Mesodermal cell (in vitro differentiated cells): ENCODE measurements at regions not wholly inside any gene's neighbourhood (a gene's known extent, or its start where the extent isn't known, plus 50 kb on each side); places are given as distances from the start of the nearest gene placed in this dataset.

ENCODE experiments used
- H3K27ac ChIP-seq: 2 replicates; pipeline ENCODE4 v1.7.0; 2013; ENCODE audit warnings: mild to moderate bottlenecking, low read depth, low read length, moderate library complexity; ENCODE audit not compliant: severe bottlenecking
- H3K36me3 ChIP-seq: 2 replicates; pipeline ENCODE4 v1.7.1; 2013; ENCODE audit warnings: mild to moderate bottlenecking, low read length, moderate library complexity; ENCODE audit not compliant: control insufficient read depth, insufficient read depth
- H3K4me1 ChIP-seq: one replicate; pipeline ENCODE4 v1.7.1; 2013; ENCODE audit warnings: mild to moderate bottlenecking, low read length; ENCODE audit not compliant: insufficient read depth, control insufficient read depth, poor library complexity, severe bottlenecking
- H3K4me3 ChIP-seq: 2 replicates; pipeline ENCODE4 v1.7.0; 2013; ENCODE audit warnings: low read length, control low read depth, mild to moderate bottlenecking; ENCODE audit not compliant: insufficient read depth, poor library complexity, severe bottlenecking; ENCODE audit errors: extremely low read depth
- H3K9me3 ChIP-seq: 2 replicates; pipeline ENCODE4 v1.7.1; 2013; ENCODE audit warnings: mild to moderate bottlenecking, low read length, moderate library complexity; ENCODE audit not compliant: control insufficient read depth
- WGBS, 2 experiments: methylation state at CpG; one replicate each; pipeline ENCODE4 v1.1.5; 2013; ENCODE audit warnings: missing lambda C conversion rate in 2 of 2; ENCODE audit not compliant: insufficient coverage in 2 of 2; 5-methylcytosine and 5-hydroxymethylcytosine counted together

- 84 to 90% methylated on average over 16 to 18 of the region's 18 CpGs for WGBS, 2 experiments
- H3K9me3 ChIP-seq = no peaks in the 10 kb centered on the region
- H3K27ac ChIP-seq = no peak overlapping the region
These were observed 1391.9 kb downstream of the TBC1D22A start for GRCh38 chr22:48154169-48154942.

GRCh38 chr22:48153726-48154125 lies 1391.3 kb downstream of the TBC1D22A start:
- Histone ChIP-seq H3K36me3 (no peaks in the 10 kb centered on the region), H3K4me1 (no peaks in the 10 kb centered on the region), H3K4me3 (no peak overlapping the region), H3K9me3 (no peaks in the 10 kb centered on the region), H3K27ac (no peak overlapping the region)
- 92 to 98% methylated on average over 4 to 7 of the region's 10 CpGs for WGBS, 2 experiments

More at GRCh38 chr22:48154169-48154942, 1391.9 kb downstream of the TBC1D22A start:
- Histone ChIP-seq H3K4me3 (no peak overlapping the region), H3K4me1 (no peaks in the 10 kb centered on the region), H3K36me3 (no peaks in the 10 kb centered on the region)

- no peaks in the 10 kb centered on the region for H3K9me3 ChIP-seq
- H3K4me3 ChIP-seq = no peak overlapping the region
- H3K36me3 ChIP-seq = no peaks in the 10 kb centered on the region
- no peaks in the 10 kb centered on the region for H3K4me1 ChIP-seq
- WGBS, 2 experiments = 79 to 88% methylated on average over 9 to 13 of the region's 16 CpGs
- H3K27ac ChIP-seq = no peak overlapping the region
These were observed 1390.5 kb downstream of the TBC1D22A start for GRCh38 chr22:48152916-48153315.

- WGBS, 2 experiments = 82 to 92% methylated on average over 12 to 13 of the region's 16 CpGs
- no peaks in the 10 kb centered on the region for H3K36me3 ChIP-seq
- no peaks in the 10 kb centered on the region for H3K4me1 ChIP-seq
- H3K9me3 ChIP-seq = no peaks in the 10 kb centered on the region
- no peak overlapping the region for H3K27ac ChIP-seq
- H3K4me3 ChIP-seq = no peak overlapping the region
These were observed 1389.8 kb downstream of the TBC1D22A start for GRCh38 chr22:48152164-48152775.

GRCh38 chr22:48151641-48152040 lies 1389.2 kb downstream of the TBC1D22A start:
- H3K9me3 ChIP-seq = no peaks in the 10 kb centered on the region
- H3K4me3 ChIP-seq = no peak overlapping the region
- WGBS, 2 experiments = 94% methylated on average over 7 to 9 of the region's 9 CpGs
- H3K36me3 ChIP-seq = no peaks in the 10 kb centered on the region
- H3K4me1 ChIP-seq = no peaks in the 10 kb centered on the region
- no peak overlapping the region for H3K27ac ChIP-seq

- no peak overlapping the region for H3K4me3 ChIP-seq
- no peaks in the 10 kb centered on the region for H3K36me3 ChIP-seq
- no peaks in the 10 kb centered on the region for H3K9me3 ChIP-seq
- no peaks in the 10 kb centered on the region for H3K4me1 ChIP-seq
- H3K27ac ChIP-seq = no peak overlapping the region
- WGBS, 2 experiments = 86% methylated on average over 8 to 9 of the region's 9 CpGs
These were observed 1385.4 kb downstream of the TBC1D22A start for GRCh38 chr22:48147831-48148230.

GRCh38 chr22:48147404-48147803 lies 1385.0 kb downstream of the TBC1D22A start:
- H3K27ac ChIP-seq = no peak overlapping the region
- H3K4me1 ChIP-seq = no peaks in the 10 kb centered on the region
- no peaks in the 10 kb centered on the region for H3K36me3 ChIP-seq
- H3K9me3 ChIP-seq = no peaks in the 10 kb centered on the region
- 9 to 28% methylated on average over 3 to 4 of the region's 4 CpGs for WGBS, 2 experiments
- H3K4me3 ChIP-seq = no peak overlapping the region

GRCh38 chr22:48146426-48146825 lies 1384.0 kb downstream of the TBC1D22A start:
- Histone ChIP-seq H3K4me1 (no peaks in the 10 kb centered on the region), H3K4me3 (no peak overlapping the region), H3K9me3 (no peaks in the 10 kb centered on the region), H3K27ac (no peak overlapping the region), H3K36me3 (no peaks in the 10 kb centered on the region)
- WGBS, 2 experiments = 87 to 92% methylated on average over 3 to 6 of the region's 6 CpGs

GRCh38 chr22:48145738-48146137 lies 1383.3 kb downstream of the TBC1D22A start:
- Histone ChIP-seq H3K4me3 (no peak overlapping the region), H3K36me3 (no peaks in the 10 kb centered on the region), H3K4me1 (no peaks in the 10 kb centered on the region), H3K27ac (no peak overlapping the region), H3K9me3 (no peaks in the 10 kb centered on the region)
- 81% methylated on average over 6 of the region's 7 CpGs; no CpG with 5 or more reads in 1 of the 2 experiments for WGBS, 2 experiments

GRCh38 chr22:48144318-48144717 lies 1381.9 kb downstream of the TBC1D22A start:
- H3K9me3 ChIP-seq = no peaks in the 10 kb centered on the region
- 100% methylated on average over 1 of the region's 4 CpGs for WGBS, 2 experiments
- H3K36me3 ChIP-seq = no peaks in the 10 kb centered on the region
- H3K4me1 ChIP-seq = no peaks in the 10 kb centered on the region
- no peak overlapping the region for H3K4me3 ChIP-seq
- no peak overlapping the region for H3K27ac ChIP-seq

GRCh38 chr22:48143856-48144255 lies 1381.4 kb downstream of the TBC1D22A start:
- H3K9me3 ChIP-seq = no peaks in the 10 kb centered on the region
- 92 to 96% methylated on average over 3 to 5 of the region's 7 CpGs for WGBS, 2 experiments
- H3K27ac ChIP-seq = no peak overlapping the region

More at GRCh38 chr22:48143856-48144255, 1381.4 kb downstream of the TBC1D22A start:
- no peak overlapping the region for H3K4me3 ChIP-seq
- H3K36me3 ChIP-seq = no peaks in the 10 kb centered on the region
- no peaks in the 10 kb centered on the region for H3K4me1 ChIP-seq
